ENCODE measurements at regions not wholly inside any gene's neighbourhood (a gene's known extent, or its start where the extent isn't known, plus 50 kb on each side); places are given as distances from the start of the nearest gene placed in this dataset.

DNA sequence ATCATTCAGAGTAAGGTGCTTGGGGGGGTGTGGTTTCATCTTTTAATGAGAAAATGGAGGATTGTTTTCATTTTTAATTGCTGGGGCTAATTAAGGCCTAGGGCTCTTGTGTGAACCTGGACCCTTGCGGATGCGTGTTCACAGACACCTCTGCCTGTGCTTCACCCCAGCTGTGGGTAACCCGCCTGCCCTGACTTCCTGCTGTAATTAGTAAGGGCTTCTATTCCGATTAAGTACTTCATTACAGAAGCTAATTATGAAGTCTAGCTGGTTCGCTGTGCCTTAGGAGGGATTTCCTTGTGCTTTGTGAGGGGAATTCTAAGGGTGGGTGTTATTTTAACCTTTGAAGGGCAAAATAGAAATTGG, 215.3 kb downstream of the PMP22 start:
- DNase-seq (ENCODE audit: low spot score): no peak
- TF ChIP-seq, protein P1, sequence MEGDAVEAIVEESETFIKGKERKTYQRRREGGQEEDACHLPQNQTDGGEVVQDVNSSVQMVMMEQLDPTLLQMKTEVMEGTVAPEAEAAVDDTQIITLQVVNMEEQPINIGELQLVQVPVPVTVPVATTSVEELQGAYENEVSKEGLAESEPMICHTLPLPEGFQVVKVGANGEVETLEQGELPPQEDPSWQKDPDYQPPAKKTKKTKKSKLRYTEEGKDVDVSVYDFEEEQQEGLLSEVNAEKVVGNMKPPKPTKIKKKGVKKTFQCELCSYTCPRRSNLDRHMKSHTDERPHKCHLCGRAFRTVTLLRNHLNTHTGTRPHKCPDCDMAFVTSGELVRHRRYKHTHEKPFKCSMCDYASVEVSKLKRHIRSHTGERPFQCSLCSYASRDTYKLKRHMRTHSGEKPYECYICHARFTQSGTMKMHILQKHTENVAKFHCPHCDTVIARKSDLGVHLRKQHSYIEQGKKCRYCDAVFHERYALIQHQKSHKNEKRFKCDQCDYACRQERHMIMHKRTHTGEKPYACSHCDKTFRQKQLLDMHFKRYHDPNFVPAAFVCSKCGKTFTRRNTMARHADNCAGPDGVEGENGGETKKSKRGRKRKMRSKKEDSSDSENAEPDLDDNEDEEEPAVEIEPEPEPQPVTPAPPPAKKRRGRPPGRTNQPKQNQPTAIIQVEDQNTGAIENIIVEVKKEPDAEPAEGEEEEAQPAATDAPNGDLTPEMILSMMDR (IDR thresholded peaks at IDR 0.05; ENCODE audit: extremely low read depth, missing control alignments): no peak

DNA sequence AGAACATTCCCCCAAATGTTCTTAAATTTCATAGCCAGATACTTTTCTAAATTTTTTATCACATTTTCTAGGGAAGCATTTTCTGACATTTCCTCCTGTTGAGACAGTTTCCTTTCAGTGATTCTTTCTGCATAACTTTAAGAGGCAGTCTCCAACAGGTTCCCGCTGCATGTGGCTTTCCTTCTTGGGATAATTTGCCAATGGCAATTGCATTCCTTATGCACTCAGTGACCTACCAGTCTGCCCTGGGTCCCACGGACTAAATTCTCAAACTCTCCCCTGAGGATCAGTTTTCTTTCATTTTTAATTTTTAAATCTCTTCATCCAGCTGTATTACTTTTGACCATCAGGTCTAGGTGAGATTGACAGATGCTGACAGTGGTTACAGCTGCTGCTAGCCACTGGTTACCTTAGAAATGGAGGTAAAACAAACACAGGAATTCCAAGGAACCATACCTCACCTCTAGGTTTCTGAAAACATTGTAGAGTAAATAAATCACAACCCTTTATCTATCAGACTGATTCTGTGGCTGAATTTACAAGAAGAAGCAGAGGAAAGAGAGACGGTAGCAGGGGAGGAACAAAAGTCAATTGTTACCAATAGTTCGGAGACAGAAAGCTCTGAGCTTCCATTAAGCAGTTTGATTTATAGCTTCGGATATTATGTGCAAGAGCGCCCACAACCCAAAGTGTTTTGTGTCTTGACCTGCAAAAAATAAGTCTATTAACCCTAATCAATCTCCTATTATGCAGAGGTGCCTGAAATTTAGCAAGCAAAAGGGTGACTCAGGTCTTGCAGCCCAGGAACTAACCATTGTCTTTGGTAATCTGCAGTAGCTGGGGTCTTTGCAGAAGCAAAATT, 216.0 kb downstream of the PMP22 start:
- TF ChIP-seq, protein P1 (IDR thresholded peaks at IDR 0.05; ENCODE audit: extremely low read depth, missing control alignments): no peak
- DNase-seq (ENCODE audit: low spot score): no peak

DNA sequence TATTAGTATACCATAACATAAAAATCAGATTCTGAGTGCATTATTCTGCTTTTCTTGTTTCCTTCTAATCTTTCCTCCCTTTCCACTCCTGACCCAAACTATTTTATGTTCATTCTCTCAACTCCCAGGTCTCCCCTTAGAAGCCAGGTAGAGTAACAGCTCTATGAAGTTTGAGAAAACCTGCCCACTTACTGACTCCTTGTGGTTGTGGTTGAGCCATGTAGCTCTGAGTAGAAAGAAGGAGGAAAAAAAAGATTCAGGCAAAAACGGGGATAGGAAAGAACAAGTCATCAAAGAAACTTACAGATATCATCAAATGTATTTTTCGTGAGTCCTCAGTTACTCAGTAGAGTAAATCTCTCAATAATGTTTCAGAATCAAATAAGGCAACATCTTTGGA, 216.7 kb downstream of the PMP22 start:
- TF ChIP-seq, protein P1 (IDR thresholded peaks at IDR 0.05; ENCODE audit: extremely low read depth, missing control alignments): no peak
- DNase-seq (ENCODE audit: low spot score): no peak

DNA sequence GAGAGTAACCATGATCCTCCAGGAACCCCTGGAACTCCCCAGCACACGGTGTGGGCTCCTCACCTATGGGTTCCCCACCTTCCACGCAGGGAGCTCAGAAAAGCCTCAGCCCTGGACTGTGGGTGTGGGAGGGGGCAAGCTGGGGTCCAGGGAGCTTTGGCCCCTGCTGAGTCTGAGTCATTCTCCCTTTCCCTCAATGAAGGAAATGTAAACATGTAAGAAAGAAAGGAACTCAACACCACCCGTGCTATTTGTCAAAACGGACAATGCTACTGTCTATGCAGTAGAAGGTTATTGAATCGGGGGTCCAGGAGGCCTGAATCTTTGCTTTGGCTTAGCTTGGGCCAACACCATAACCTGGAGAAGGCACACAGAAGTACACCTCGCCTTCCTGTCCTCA, 222.8 kb downstream of the PMP22 start:
- no peak for DNase-seq (ENCODE audit: low spot score)

DNA sequence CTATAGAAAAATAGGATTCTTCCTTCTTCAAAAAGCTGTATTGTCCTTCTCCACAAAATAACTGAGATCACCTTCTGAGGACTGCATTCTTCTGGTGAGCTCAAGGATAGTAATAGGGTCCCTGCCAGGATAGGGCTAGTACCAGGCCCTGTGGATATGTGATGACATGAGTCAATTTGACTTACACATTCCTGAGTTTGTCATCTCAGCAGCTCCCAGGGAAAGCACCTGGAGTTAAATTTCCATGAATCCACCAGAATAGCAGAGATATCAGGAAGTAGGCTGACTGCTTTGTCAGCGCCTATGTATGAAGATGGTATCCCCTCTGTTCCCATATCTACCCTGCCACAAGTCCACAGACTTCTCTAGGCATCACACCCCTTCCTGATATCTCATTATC, 225.8 kb downstream of the PMP22 start:
- no peak for DNase-seq (ENCODE audit: low spot score)
- TF ChIP-seq, protein P1 (IDR thresholded peaks at IDR 0.05; ENCODE audit: extremely low read depth, missing control alignments): no peak

More for the DNA sequence above, 222.8 kb downstream of the PMP22 start:
- TF ChIP-seq, protein P1 (IDR thresholded peaks at IDR 0.05; ENCODE audit: extremely low read depth, missing control alignments): no peak

DNA sequence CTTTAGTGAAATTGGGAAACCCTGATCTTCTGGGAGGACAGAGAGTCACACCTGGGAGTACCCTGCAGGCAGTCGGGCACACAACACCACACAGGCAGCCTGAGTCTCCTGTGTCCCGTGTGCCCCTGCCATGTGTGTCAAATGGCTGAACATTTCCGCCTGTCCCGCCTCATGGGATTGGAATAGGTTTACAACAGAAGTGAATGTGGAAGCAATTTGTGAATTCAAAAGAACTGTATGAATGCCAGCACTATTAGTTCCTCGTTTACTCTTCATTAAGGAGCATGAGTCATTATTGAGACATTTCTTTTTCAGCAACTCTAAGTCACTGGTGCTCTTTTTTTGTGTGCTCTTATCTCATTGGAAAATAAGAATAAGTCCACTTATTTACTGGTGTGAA, 226.5 kb downstream of the PMP22 start:
- TF ChIP-seq, protein P1 (IDR thresholded peaks at IDR 0.05; ENCODE audit: extremely low read depth, missing control alignments): no peak
- no peak for DNase-seq (ENCODE audit: low spot score)

DNA sequence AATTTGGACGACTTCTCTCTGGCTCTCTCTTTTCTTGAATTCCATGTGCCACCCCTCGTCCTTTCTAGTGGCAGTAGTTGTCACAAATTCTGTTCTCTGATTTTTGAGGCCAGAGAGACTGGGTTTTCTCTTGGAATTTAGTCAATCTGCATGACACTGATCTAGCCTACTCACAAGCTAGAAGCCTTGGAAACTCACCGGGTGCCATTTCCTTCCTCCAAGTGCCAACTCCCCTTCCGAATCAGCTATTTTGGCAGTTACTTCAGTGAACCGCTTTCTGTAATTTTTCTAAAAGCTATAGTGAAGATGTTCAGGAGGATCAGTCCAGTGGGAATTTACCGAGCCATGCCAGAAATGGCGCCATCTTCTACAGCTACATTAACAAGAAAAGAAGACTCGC, 228.9 kb downstream of the PMP22 start:
- DNase-seq (ENCODE audit: low spot score): no peak
- TF ChIP-seq, protein P1 (IDR thresholded peaks at IDR 0.05; ENCODE audit: extremely low read depth, missing control alignments): no peak
